Fibroblast of villous mesenchyme (primary cell): ENCODE measurements at regions not wholly inside any gene's neighbourhood (a gene's known extent, or its start where the extent isn't known, plus 50 kb on each side); places are given as distances from the start of the nearest gene placed in this dataset.

Experiments
- DNase-seq: peaks from one replicate; pipeline ENCODE4 v3.0.0-alpha.2; 2010; ENCODE audit warnings: low read depth
- H3K4me3 ChIP-seq: 2 replicates; pipeline ENCODE4 v1.5.1; 2011; ENCODE audit warnings: low read depth, mild to moderate bottlenecking, low read length
- TF ChIP-seq, protein P1 (sequence below): IDR thresholded peaks from 2 replicates; pipeline ENCODE4 v1.5.1; 2012; ENCODE audit warnings: low read depth, mild to moderate bottlenecking, low read length; ENCODE audit not compliant: insufficient read depth

DNA sequence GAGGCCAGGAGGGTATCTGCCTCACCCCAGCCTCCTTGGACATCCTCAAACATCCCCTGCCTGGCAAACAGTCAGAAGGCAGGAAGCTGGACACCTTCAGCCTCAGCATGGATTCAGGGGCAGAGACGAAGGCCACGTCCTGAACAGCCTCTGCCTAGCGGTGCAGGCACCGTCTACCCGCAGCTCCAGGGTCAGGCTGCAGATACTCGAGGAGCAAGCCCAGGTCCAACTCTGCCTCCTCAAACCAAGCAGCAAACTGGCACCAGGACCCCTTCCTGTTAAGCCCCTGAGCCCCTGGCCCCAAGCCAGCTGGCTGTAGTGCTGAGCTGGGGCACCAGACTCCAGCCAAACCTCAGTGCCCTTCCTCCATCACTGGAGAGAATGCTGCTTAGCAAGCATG, 494.7 kb downstream of the NPHP4 start:
- H3K4me3 ChIP-seq, result no peak overlapping the region
- DNase-seq, result no peak
- TF ChIP-seq, protein P1, sequence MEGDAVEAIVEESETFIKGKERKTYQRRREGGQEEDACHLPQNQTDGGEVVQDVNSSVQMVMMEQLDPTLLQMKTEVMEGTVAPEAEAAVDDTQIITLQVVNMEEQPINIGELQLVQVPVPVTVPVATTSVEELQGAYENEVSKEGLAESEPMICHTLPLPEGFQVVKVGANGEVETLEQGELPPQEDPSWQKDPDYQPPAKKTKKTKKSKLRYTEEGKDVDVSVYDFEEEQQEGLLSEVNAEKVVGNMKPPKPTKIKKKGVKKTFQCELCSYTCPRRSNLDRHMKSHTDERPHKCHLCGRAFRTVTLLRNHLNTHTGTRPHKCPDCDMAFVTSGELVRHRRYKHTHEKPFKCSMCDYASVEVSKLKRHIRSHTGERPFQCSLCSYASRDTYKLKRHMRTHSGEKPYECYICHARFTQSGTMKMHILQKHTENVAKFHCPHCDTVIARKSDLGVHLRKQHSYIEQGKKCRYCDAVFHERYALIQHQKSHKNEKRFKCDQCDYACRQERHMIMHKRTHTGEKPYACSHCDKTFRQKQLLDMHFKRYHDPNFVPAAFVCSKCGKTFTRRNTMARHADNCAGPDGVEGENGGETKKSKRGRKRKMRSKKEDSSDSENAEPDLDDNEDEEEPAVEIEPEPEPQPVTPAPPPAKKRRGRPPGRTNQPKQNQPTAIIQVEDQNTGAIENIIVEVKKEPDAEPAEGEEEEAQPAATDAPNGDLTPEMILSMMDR, result no peak

DNA sequence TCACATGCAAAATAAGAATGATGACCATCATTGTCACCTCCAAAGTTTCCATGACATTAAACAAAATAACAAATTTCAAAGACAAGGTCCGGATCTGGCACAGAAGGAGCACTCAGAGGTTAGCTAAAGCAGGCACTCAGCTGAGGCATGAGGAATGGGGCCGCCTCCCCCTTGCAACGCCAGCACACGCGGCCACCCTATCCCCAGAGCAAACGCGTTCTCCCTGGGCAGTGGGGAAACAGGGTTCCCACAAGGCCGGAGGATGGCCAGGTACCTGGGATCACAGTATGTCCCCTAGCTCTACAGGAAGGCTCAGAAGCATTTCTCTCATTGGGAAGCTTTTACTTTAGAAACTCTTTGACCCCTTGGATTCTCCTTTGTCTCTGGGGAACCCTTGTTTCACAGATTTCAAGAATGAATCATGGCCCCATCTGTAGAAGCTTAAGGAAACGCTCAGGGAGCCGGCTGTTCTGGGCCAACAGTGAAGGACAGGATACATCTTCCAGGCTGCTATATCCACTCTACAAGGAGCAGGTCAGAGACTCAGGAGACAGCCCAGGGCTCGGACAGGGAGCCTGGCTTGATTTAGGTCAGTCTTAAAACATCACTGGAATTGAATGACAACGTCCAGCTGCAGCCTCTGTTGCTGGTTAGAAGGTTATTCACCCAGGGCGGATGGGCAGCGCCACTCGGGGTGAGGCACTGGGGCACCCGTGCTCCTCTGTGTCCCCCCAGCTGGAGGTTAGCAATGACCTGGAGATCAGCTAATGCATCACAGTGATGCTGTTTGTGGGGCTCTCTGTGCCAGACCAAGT, 496.4 kb downstream of the NPHP4 start:
- no peak overlapping the region for H3K4me3 ChIP-seq
- TF ChIP-seq, protein P1, result no peak
- DNase-seq, result no peak

DNA sequence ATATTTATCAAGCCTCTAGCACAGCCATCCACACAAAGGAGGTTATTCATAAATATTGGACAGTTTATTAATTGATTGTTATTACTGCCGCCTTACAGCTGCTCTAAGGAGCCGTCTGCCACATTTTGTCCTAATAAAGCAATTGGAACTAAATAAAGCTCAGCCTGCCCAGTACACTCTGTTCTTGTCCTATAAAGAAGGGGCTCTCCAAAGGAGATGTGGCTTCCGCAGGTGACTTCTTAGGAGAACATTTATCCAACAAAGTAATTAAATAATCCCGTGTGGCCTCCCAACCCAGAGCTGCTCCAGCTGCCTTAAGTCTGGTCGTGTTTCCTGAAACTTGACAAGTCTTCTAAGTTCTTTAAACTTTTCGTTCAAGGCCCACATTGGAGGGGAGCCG, 497.7 kb downstream of the NPHP4 start:
- TF ChIP-seq, protein P1, result no peak
- DNase-seq, result no peak
- no peak overlapping the region for H3K4me3 ChIP-seq

DNA sequence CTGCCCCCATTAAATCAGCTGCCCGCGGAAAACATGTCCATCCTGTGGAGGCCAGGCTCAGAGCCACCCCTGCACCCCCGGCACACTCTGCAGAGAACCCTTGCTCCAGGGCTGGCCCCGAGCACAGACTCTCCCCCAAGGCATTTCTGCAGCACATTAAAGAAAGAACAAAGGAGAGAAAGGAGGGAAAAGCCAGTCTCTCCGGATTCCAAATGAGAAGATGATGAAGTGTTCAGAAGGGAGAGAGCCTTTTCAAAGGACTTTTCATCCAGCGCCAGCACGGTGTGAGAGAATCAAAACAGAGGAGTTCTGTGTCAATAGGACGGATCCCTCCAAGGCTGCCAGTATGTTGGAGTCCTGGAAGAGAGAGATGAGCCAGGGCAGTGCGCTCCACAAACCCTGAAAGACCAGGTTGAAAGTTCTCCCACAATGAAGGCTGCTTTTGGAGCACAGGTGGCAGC, 498.3 kb downstream of the NPHP4 start:
- no peak for DNase-seq
- TF ChIP-seq, protein P1, result no peak
- no peak overlapping the region for H3K4me3 ChIP-seq

DNA sequence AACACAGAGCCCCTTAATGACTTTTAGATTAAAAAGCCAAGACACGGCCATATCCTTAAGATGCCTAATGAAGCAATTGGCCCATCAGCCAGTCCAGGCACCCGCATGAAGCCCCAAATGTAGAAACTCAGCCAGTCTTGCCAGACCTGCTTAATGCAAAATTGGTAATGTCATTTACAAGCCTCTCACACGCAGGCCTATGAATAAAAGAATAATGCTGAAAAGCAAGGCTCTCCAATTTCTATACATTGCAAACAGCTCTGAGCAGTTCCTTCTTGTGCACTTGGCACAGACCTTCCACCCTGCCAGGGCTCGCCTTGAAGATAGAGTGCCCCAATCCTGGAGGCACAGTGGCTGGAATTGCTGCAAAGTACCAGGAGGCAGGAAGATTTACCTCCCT, 498.9 kb downstream of the NPHP4 start:
- DNase-seq, result no peak

DNA sequence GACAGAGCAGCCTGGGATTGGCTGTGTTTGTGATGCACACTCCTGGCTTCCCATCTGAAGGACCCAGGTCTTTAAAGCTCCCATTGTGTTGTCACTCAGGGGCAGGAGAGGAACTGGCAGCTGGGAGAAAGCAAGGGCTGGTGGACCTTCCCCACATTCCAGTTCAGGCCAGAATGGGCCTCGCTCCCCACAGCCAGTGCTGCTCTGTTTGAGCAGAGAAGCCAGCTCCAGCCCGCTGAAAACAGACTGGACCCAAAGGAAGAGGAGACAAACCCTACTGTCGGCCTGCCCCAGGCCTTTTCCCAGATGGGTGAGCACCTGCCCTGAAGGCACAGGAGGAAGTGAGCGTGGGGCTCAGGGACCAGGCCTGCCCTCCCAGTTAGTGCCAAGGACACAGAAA, 499.4 kb downstream of the NPHP4 start:
- no peak for DNase-seq
- TF ChIP-seq, protein P1, result no peak
- no peak overlapping the region for H3K4me3 ChIP-seq

More for the DNA sequence above, 498.9 kb downstream of the NPHP4 start:
- no peak overlapping the region for H3K4me3 ChIP-seq
- TF ChIP-seq, protein P1, result no peak
